ENCODE measurements at regions not wholly inside any gene's neighbourhood (a gene's known extent, or its start where the extent isn't known, plus 50 kb on each side); places are given as distances from the start of the nearest gene placed in this dataset.
A peak's percentile ranks its signal among the peaks of the same experiment; 100 is the strongest.
"Not testable (repeated sequence)": the region's sequence is repeated elsewhere in the genome, so short reads cannot be mapped to it uniquely, and the experiment has no call there.

GRCh38 chr5:19264821-19265220, 723.2 kb downstream of the CDH18 start:
- FAIRE-seq (no peak), DNase-seq (ENCODE audit: low spot score) (no peak)

- FAIRE-seq: no peak
- DNase-seq (ENCODE audit: low spot score): no peak
Measured at GRCh38 chr5:19266791-19267190, 721.2 kb downstream of the CDH18 start.

- DNase-seq (ENCODE audit: low spot score) (no peak), FAIRE-seq (no peak)
Measured at GRCh38 chr5:19270153-19270552, 717.8 kb downstream of the CDH18 start.

- no peak for DNase-seq (ENCODE audit: low spot score)
- no peak for FAIRE-seq
Measured at GRCh38 chr5:19274578-19274977, 713.4 kb downstream of the CDH18 start.

GRCh38 chr5:19285286-19285685, 702.7 kb downstream of the CDH18 start:
- DNase-seq (ENCODE audit: low spot score) (no peak), FAIRE-seq (no peak)

- FAIRE-seq; DNase-seq (ENCODE audit: low spot score): not testable (repeated sequence)
Measured at GRCh38 chr5:19287548-19288277, 700.3 kb downstream of the CDH18 start.

- FAIRE-seq; DNase-seq (ENCODE audit: low spot score): not testable (repeated sequence)
Measured at GRCh38 chr5:19288311-19288710, 699.7 kb downstream of the CDH18 start.

GRCh38 chr5:19297934-19298333, 690.1 kb downstream of the CDH18 start:
- FAIRE-seq (peak; percentile 35), DNase-seq (ENCODE audit: low spot score) (no peak)

- no peak for FAIRE-seq
- no peak for DNase-seq (ENCODE audit: low spot score)
Measured at GRCh38 chr5:19301271-19301670, 686.7 kb downstream of the CDH18 start.

GRCh38 chr5:19314840-19315239, 673.2 kb downstream of the CDH18 start:
- peak; percentile 17 for FAIRE-seq
- peak; percentile 70 for DNase-seq (ENCODE audit: low spot score)

GRCh38 chr5:19319252-19319651, 668.7 kb downstream of the CDH18 start:
- no peak for FAIRE-seq

GRCh38 chr5:19322716-19323485, 665.1 kb downstream of the CDH18 start:
- DNase-seq (ENCODE audit: low spot score) (peak; percentile 83), FAIRE-seq (no peak)

More at GRCh38 chr5:19319252-19319651, 668.7 kb downstream of the CDH18 start:
- no peak for DNase-seq (ENCODE audit: low spot score)

GRCh38 chr5:19334278-19334677, 653.7 kb downstream of the CDH18 start:
- FAIRE-seq: no peak
- no peak for DNase-seq (ENCODE audit: low spot score)

- no peak for FAIRE-seq
- DNase-seq (ENCODE audit: low spot score): no peak
Measured at GRCh38 chr5:19342942-19343341, 645.1 kb downstream of the CDH18 start.

GRCh38 chr5:19352120-19352519, 635.9 kb downstream of the CDH18 start:
- DNase-seq (ENCODE audit: low spot score) (no peak), FAIRE-seq (no peak)

- no peak for DNase-seq (ENCODE audit: low spot score)
- FAIRE-seq: no peak
Measured at GRCh38 chr5:19369048-19369447, 619.0 kb downstream of the CDH18 start.

GRCh38 chr5:19369561-19369960, 618.4 kb downstream of the CDH18 start:
- DNase-seq (ENCODE audit: low spot score) (no peak), FAIRE-seq (no peak)

GRCh38 chr5:19370655-19371386, 617.2 kb downstream of the CDH18 start:
- no peak for FAIRE-seq
- DNase-seq (ENCODE audit: low spot score): no peak

- DNase-seq (ENCODE audit: low spot score): no peak
- FAIRE-seq: no peak
Measured at GRCh38 chr5:19388391-19388790, 599.6 kb downstream of the CDH18 start.

- DNase-seq (ENCODE audit: low spot score) (no peak), FAIRE-seq (no peak)
Measured at GRCh38 chr5:19401032-19401431, 587.0 kb downstream of the CDH18 start.

- FAIRE-seq (no peak), DNase-seq (ENCODE audit: low spot score) (no peak)
Measured at GRCh38 chr5:19406576-19407365, 581.2 kb downstream of the CDH18 start.
